HG03135 (cell line): ENCODE measurements at regions not wholly inside any gene's neighbourhood (a gene's known extent, or its start where the extent isn't known, plus 50 kb on each side); places are given as distances from the start of the nearest gene placed in this dataset.
"Not testable (repeated sequence)": the region's sequence is repeated elsewhere in the genome, so short reads cannot be mapped to it uniquely, and the experiment has no call there.

ENCODE experiments used
- ATAC-seq: cut with Tn5 transposase; IDR thresholded peaks from one replicate; pipeline ENCODE4 v1.9.1; 2021; ENCODE audit warnings: mild to moderate bottlenecking, moderate library complexity; ENCODE audit not compliant: unreplicated experiment

GRCh38 chr15:92751528-92751927 is 96.0 kb upstream of the FAM174B start:
- ATAC-seq, result no peak

GRCh38 chr15:92753591-92753990 is 98.0 kb upstream of the FAM174B start:
- no peak for ATAC-seq

GRCh38 chr15:92763459-92763858 is 107.9 kb upstream of the FAM174B start:
- ATAC-seq, result no peak

GRCh38 chr15:92768131-92768530 is 112.6 kb upstream of the FAM174B start:
- ATAC-seq, result not testable (repeated sequence)

GRCh38 chr15:92770641-92771040 is 115.1 kb upstream of the FAM174B start:
- no peak for ATAC-seq

GRCh38 chr15:92772061-92772460 is 116.5 kb upstream of the FAM174B start:
- no peak for ATAC-seq

GRCh38 chr15:92772626-92773244 is 117.2 kb upstream of the FAM174B start:
- no peak for ATAC-seq

GRCh38 chr15:92773340-92773739 is 117.8 kb upstream of the FAM174B start:
- no peak for ATAC-seq

GRCh38 chr15:92779874-92780273 is 120.2 kb upstream of the CHD2 start:
- ATAC-seq, result no peak

- no peak for ATAC-seq
Measured at GRCh38 chr15:92780843-92781242, 119.3 kb upstream of the CHD2 start.

GRCh38 chr15:92781925-92782453 is 118.1 kb upstream of the CHD2 start:
- ATAC-seq, result no peak

- no peak for ATAC-seq
Measured at GRCh38 chr15:92787116-92787515, 113.0 kb upstream of the CHD2 start.

GRCh38 chr15:92788196-92788595 is 111.9 kb upstream of the CHD2 start:
- ATAC-seq, result no peak

- ATAC-seq, result not testable (repeated sequence)
Measured at GRCh38 chr15:92788793-92789192, 111.3 kb upstream of the CHD2 start.

- no peak for ATAC-seq
Measured at GRCh38 chr15:92796161-92796611, 103.9 kb upstream of the CHD2 start.

GRCh38 chr15:92797168-92798052 is 102.7 kb upstream of the CHD2 start:
- ATAC-seq, result peak; percentile 69

- no peak for ATAC-seq
Measured at GRCh38 chr15:92800013-92800412, 100.1 kb upstream of the CHD2 start.

- not testable (repeated sequence) for ATAC-seq
Measured at GRCh38 chr15:92800416-92801055, 99.6 kb upstream of the CHD2 start.

- not testable (repeated sequence) for ATAC-seq
Measured at GRCh38 chr15:92801056-92801773, 98.9 kb upstream of the CHD2 start.

- ATAC-seq, result no peak
Measured at GRCh38 chr15:92801774-92802464, 98.2 kb upstream of the CHD2 start.
